ENCODE measurements at regions not wholly inside any gene's neighbourhood (a gene's known extent, or its start where the extent isn't known, plus 50 kb on each side); places are given as distances from the start of the nearest gene placed in this dataset.
A peak's percentile ranks its signal among the peaks of the same experiment; 100 is the strongest.
"Not testable (repeated sequence)": the region's sequence is repeated elsewhere in the genome, so short reads cannot be mapped to it uniquely, and the experiment has no call there.

- not testable (repeated sequence) for DNase-seq
These were observed 109.4 kb upstream of the SGIP1 start for GRCh38 chr1:66424530-66424929.

- peak; percentile 28 for DNase-seq
These were observed 107.6 kb upstream of the SGIP1 start for GRCh38 chr1:66426239-66426853.

- DNase-seq, result not testable (repeated sequence)
These were observed 103.1 kb upstream of the SGIP1 start for GRCh38 chr1:66430815-66431214.

GRCh38 chr1:66431999-66432398 lies 102.0 kb upstream of the SGIP1 start:
- DNase-seq, result no peak

- peak; percentile 54 for DNase-seq
These were observed 100.3 kb upstream of the SGIP1 start for GRCh38 chr1:66433611-66434010.

GRCh38 chr1:66434096-66434495 lies 99.9 kb upstream of the SGIP1 start:
- peak; percentile 96 for DNase-seq

GRCh38 chr1:66435541-66435940 lies 98.4 kb upstream of the SGIP1 start:
- DNase-seq, result no peak

GRCh38 chr1:66436378-66437135 lies 97.4 kb upstream of the SGIP1 start:
- DNase-seq, result peak; percentile 90

GRCh38 chr1:66437136-66437401 lies 96.9 kb upstream of the SGIP1 start:
- no peak for DNase-seq

- no peak for DNase-seq
These were observed 95.9 kb upstream of the SGIP1 start for GRCh38 chr1:66438062-66438461.

- DNase-seq, result no peak
These were observed 95.5 kb upstream of the SGIP1 start for GRCh38 chr1:66438501-66438900.

- DNase-seq, result peak; percentile 62
These were observed 94.8 kb upstream of the SGIP1 start for GRCh38 chr1:66439031-66439740.

- no peak for DNase-seq
These were observed 90.2 kb upstream of the SGIP1 start for GRCh38 chr1:66443793-66444192.

GRCh38 chr1:66444438-66445265 lies 89.3 kb upstream of the SGIP1 start:
- DNase-seq, result no peak

GRCh38 chr1:66445492-66446181 lies 88.3 kb upstream of the SGIP1 start:
- DNase-seq, result no peak

GRCh38 chr1:66446261-66447001 lies 87.5 kb upstream of the SGIP1 start:
- peak; percentile 74 for DNase-seq

GRCh38 chr1:66450043-66450514 lies 83.9 kb upstream of the SGIP1 start:
- DNase-seq, result peak; percentile 36

GRCh38 chr1:66450847-66451246 lies 83.1 kb upstream of the SGIP1 start:
- DNase-seq, result no peak

GRCh38 chr1:66452162-66452561 lies 81.8 kb upstream of the SGIP1 start:
- DNase-seq, result no peak

- DNase-seq, result no peak
These were observed 81.0 kb upstream of the SGIP1 start for GRCh38 chr1:66452982-66453381.

GRCh38 chr1:66455446-66455845 lies 78.5 kb upstream of the SGIP1 start:
- DNase-seq, result no peak

GRCh38 chr1:66460776-66461175 lies 73.2 kb upstream of the SGIP1 start:
- DNase-seq, result no peak

All from fibroblast of skin of abdomen (primary cell).